D721Med (cell line): ENCODE measurements at regions not wholly inside any gene's neighbourhood (a gene's known extent, or its start where the extent isn't known, plus 50 kb on each side); places are given as distances from the start of the nearest gene placed in this dataset.
A peak's percentile ranks its signal among the peaks of the same experiment; 100 is the strongest.

Source experiments
- DNase-seq: peaks from one replicate; pipeline ENCODE4 v3.0.0; 2011; ENCODE audit warnings: low spot score; ENCODE audit not compliant: insufficient read length
- FAIRE-seq: peaks from 2 replicates; lab custom pipeline; 2011; peaks lifted over from hg19 to GRCh38; lab: Jason Lieb, UNC
- CTCF ChIP-seq: IDR thresholded peaks from 2 replicates; pipeline ENCODE4 v1.5.1; 2012; ENCODE audit warnings: mild to moderate bottlenecking, control low read depth; ENCODE audit not compliant: insufficient read depth; ENCODE audit errors: missing control alignments

GRCh38 chr5:76030343-76030742, 52.8 kb upstream of the SV2C start:
- FAIRE-seq (no peak), DNase-seq (no peak)
- TF ChIP-seq CTCF: no peak

GRCh38 chr5:76029739-76030138, 53.4 kb upstream of the SV2C start:
- DNase-seq (no peak), FAIRE-seq (no peak)
- no peak for TF ChIP-seq CTCF

GRCh38 chr5:76025790-76026189, 57.4 kb upstream of the SV2C start:
- DNase-seq (no peak), FAIRE-seq (no peak)
- TF ChIP-seq CTCF: no peak

GRCh38 chr5:76025069-76025468, 58.1 kb upstream of the SV2C start:
- TF ChIP-seq CTCF: no peak
- no peak for DNase-seq
- FAIRE-seq: no peak

GRCh38 chr5:76022611-76023010, 60.6 kb upstream of the SV2C start:
- no peak for DNase-seq
- no peak for TF ChIP-seq CTCF
- no peak for FAIRE-seq

GRCh38 chr5:76021936-76022584, 61.1 kb upstream of the SV2C start:
- FAIRE-seq (peak; percentile 95), DNase-seq (no peak)
- TF ChIP-seq CTCF: no peak

GRCh38 chr5:76016258-76016657, 66.9 kb upstream of the SV2C start:
- peak; percentile 10 for TF ChIP-seq CTCF
- DNase-seq: no peak
- FAIRE-seq: no peak
